GM19467 (cell line): ENCODE measurements at regions not wholly inside any gene's neighbourhood (a gene's known extent, or its start where the extent isn't known, plus 50 kb on each side); places are given as distances from the start of the nearest gene placed in this dataset.

Experiments
- ATAC-seq: cut with Tn5 transposase; IDR thresholded peaks from one replicate; pipeline ENCODE4 v1.9.1; 2021; ENCODE audit warnings: mild to moderate bottlenecking, moderate library complexity; ENCODE audit not compliant: unreplicated experiment

GRCh38 chr13:111533900-111534683 is 213.7 kb downstream of the TEX29 start:
- ATAC-seq: no peak

- ATAC-seq: no peak
Observed at GRCh38 chr13:111534751-111535522, 214.5 kb downstream of the TEX29 start.

GRCh38 chr13:111535523-111535811 is 215.0 kb downstream of the TEX29 start:
- ATAC-seq: no peak

GRCh38 chr13:111536075-111536642 is 215.7 kb downstream of the TEX29 start:
- ATAC-seq: no peak

- no peak for ATAC-seq
Observed at GRCh38 chr13:111537115-111537728, 216.8 kb downstream of the TEX29 start.

GRCh38 chr13:111537843-111538499 is 217.5 kb downstream of the TEX29 start:
- no peak for ATAC-seq

GRCh38 chr13:111539252-111539651 is 218.8 kb downstream of the TEX29 start:
- ATAC-seq: no peak

- no peak for ATAC-seq
Observed at GRCh38 chr13:111539791-111540446, 219.5 kb downstream of the TEX29 start.

- no peak for ATAC-seq
Observed at GRCh38 chr13:111540486-111540885, 220.0 kb downstream of the TEX29 start.

- ATAC-seq: no peak
Observed at GRCh38 chr13:111541345-111541744, 220.9 kb downstream of the TEX29 start.

- no peak for ATAC-seq
Observed at GRCh38 chr13:111541752-111542529, 221.5 kb downstream of the TEX29 start.

GRCh38 chr13:111542530-111543341 is 222.3 kb downstream of the TEX29 start:
- no peak for ATAC-seq

GRCh38 chr13:111546921-111547675 is 226.7 kb downstream of the TEX29 start:
- ATAC-seq: no peak

- no peak for ATAC-seq
Observed at GRCh38 chr13:111547726-111548273, 227.4 kb downstream of the TEX29 start.

GRCh38 chr13:111548301-111548700 is 227.9 kb downstream of the TEX29 start:
- no peak for ATAC-seq

- no peak for ATAC-seq
Observed at GRCh38 chr13:111548805-111549204, 228.4 kb downstream of the TEX29 start.

- ATAC-seq: no peak
Observed at GRCh38 chr13:111549464-111549863, 229.0 kb downstream of the TEX29 start.

- no peak for ATAC-seq
Observed at GRCh38 chr13:111550062-111550461, 229.6 kb downstream of the TEX29 start.
